NCI-H1436 (cell line): ENCODE measurements at regions not wholly inside any gene's neighbourhood (a gene's known extent, or its start where the extent isn't known, plus 50 kb on each side); places are given as distances from the start of the nearest gene placed in this dataset.
A peak's percentile ranks its signal among the peaks of the same experiment; 100 is the strongest.
"Not testable (repeated sequence)": the region's sequence is repeated elsewhere in the genome, so short reads cannot be mapped to it uniquely, and the experiment has no call there.

Experiments used
- DNase-seq: peaks from one replicate; lab custom pipeline; 2025; lab: John Stamatoyannopoulos, UW

DNA sequence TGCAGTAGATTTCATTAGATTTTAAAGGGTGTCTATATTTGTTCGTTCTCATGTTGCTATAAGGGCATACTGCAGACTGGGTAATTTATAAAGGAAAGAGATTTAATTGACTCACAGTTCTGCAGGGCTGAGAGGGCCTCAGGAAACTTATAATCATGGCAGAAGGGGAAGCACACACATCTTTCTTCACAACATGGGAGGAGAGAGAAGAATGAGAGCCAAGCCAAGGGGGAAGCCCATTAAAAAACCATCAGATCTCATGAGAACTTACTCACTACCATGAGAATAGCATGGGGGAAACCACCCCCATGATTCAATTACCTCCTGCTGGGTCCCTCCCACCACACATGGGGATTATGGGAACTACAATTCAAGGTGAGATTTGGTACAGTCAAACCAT, 99.5 kb upstream of the TCF21 start:
- DNase-seq = not testable (repeated sequence)

DNA sequence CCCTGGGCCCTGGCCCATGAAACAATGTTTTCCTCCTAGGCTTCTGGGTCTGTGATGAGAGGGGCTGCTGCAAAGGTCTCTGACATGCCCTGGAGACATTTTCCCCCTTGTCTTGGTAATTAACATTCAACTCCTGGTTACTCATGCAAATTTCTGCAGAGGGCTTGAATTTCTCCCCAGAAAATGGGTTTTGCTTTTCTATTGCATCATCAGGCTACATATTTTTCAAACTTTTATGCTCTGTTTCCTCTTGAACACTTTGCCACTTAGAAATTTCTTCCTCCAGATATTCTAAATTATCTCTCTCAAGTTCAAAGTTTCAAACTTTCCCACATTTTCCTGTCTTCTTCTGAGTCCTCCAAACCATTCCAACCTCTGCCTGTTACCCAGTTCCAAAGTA, 98.2 kb upstream of the TCF21 start:
- DNase-seq = not testable (repeated sequence)

DNA sequence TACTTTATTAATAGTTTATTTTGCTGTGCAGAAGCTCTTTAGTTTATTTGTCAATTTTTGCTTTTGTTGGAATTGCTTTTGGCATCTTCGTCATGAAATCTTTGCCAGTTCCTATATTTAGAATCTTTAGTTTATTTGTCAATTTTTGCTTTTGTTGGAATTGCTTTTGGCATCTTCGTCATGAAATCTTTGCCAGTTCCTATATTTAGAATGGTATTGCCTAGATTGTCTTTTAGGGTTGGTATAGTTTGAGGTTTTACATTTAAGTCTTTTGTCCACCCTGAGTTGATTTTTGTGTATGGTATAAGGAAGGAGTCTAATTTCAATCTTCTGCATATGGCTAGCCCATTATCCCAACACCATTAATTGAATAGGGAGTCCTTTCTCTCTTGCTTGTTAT, 93.9 kb upstream of the TCF21 start:
- not testable (repeated sequence) for DNase-seq

DNA sequence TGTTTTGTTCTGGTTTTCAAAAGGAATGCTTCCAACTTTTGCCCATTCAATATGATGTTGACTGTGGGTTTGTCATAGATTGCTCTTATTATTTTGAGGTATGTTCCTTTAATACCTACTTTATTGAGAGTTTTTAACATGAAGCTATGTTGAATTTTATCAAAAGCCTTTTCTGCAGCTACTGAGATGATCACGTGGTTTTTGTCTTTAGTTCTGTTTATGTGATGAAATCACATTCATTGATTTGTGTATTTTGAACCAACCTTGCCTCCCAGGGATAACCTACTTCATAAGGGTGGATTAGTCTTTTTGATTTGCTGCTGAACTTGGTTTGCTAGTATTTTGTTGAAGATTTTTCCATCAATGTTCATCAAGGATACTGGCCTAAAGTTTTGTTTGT, 92.7 kb upstream of the TCF21 start:
- DNase-seq = no peak

DNA sequence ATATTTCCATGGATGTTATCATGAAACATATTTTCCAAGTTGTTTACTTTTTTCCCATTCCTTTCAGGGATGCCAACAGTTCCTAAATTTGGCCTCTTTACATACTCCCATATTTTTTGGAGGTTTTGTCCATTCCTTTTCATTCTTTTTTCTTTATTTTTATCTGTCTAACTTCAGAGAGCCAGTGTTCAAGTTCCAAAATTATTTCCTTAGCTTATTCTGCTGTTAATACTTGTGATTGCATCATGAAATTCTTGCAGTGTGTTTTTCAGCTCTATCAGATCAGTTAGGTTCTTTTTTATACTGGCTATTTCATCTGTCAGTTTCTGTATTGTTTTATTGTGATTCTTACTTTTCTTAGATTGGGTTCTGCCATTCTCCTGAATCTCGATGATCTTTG, 89.9 kb upstream of the TCF21 start:
- no peak for DNase-seq

DNA sequence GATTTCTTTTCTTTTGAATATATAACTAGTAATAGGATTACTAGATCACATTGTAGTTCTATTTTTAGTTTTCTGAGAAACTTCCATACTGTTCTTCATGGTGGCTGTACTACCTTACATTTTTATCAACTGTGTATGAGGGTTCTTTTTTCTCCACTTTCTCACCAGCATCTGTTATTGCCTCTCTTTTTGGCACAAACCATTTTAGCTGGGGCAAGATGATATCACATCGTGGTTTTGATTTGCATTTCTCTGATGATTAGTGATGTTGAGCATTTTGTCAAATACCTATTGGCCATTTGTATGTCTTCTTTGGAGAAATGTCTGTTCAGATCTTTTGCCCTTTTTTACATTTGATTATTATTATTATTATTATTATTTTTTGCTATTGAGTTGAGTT, 86.1 kb upstream of the TCF21 start:
- no peak for DNase-seq

DNA sequence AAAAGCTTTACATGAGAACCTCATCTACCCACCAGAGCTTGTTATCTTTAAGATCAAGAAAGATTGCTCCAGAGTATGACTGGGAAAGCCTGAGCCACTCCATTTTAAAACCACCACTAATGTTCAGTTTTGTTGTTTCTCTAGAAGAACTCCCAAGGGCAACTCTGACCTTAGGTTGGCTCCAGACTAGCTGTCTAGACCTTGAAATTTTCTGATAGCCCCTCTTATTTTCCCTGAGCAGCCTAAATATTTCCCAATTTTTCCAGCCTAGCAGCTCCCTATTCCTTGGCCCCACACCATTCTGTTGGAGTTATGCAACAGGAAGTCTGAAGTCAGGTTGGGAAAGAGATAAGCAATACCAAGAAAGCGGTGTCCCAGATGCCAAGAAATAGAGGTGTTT, 84.6 kb upstream of the TCF21 start:
- DNase-seq = no peak

DNA sequence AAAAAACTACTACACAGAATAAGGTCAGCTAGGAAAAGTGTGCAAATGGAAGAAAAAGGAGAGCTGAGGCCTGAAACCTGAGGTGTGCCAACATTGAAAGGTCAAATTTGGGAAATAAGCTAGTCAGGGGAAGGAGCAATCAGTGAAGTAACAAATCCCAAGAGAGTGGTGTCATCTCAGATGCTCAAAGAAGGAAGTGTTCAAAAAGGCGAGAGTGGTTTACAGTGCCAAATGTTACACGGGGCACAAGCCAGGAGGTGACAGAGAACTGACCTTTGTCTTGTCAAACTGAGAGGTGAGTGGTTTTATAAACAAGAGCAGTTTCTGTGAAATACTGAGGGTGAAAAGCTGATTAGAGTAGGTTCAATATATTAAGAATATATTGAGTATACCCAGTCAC, 83.0 kb upstream of the TCF21 start:
- DNase-seq = no peak

DNA sequence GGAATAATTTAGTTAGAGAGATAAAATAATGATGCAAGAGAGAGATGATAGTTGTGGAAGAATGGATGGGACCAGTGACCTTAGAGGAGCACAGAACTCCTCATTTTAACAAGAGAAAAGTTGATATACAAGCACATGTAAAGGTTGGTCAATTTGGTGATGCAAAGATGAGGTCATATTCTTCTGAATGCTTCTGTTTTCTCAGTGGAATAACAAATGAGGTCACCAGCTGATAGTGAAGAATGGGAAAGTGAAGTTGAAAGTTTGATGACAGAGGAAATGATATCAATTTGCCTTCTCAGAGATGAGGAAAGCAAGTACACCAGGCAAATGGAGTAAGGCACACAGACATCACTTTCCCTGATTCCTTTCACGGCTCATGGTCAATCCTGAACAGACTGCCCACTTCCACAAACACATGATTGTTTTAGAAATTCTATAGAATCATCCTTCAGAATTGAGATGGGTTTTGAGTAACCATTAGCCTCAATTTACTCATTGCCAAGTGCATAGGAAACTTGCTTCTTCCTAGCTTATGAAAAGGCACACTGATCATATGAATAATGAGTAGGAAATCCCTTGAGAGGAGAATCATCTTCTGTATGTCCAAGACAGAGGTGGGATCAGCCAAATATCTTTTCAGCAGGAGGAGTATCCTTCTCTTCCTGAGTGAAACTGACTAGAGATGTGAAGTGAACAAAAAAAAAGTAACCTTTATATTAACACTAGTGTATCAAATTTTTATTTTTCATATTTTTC, 82.4 kb upstream of the TCF21 start:
- DNase-seq = no peak

DNA sequence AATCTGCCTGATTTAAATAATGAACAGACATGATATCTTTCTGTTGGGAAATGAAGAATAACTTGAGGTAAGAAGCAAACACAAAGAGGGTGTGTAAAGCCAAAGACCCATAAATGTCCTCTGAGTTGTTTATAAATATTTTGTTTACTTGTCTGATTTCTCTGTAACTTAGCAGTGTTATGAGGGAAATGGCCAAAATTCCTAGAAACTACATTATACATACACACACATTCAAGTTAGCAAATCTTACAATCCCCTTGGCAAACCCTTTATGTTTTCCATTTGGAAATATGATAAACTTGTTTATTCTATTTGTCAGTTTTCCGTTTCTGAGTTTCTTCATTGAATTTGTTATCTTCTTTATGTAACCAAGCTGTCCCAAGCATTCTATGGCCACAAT, 81.4 kb upstream of the TCF21 start:
- DNase-seq = no peak

DNA sequence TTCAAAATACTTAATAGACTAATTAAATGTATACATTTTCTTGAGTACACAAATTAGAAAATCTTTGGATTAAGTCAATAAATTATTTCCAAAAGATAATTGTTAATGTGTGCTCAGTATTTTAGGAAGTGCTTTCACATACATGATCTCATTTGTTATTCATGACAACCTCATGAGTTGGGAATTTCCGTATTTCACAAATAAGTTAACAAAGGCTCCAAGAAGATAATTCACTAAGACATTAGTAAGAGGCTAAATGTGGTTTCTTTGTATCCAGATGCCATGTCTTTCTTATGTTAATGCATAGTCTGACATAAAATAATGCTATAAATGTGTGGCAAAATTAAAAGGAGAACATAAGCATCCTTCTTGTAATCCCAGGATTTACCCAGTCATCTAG, 79.5 kb upstream of the TCF21 start:
- DNase-seq = no peak

DNA sequence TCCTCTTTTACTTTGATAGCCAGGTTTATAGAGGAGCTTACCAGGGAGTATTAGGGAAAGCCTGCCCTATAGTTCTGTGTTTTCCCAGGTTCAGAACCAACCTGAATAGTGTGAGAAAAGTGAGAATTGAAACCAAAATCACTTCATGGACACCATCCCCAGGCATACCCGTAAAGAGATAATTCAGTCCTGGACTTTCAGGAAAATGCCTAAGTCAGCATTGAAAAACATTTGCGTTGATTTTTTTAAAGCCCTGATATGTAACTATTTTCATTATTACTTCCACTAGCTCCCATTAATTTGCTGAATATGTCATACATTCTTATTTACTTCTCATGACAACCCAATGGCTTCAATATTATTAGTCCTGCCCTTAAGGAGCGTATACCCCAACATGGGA, 77.4 kb upstream of the TCF21 start:
- DNase-seq = no peak

DNA sequence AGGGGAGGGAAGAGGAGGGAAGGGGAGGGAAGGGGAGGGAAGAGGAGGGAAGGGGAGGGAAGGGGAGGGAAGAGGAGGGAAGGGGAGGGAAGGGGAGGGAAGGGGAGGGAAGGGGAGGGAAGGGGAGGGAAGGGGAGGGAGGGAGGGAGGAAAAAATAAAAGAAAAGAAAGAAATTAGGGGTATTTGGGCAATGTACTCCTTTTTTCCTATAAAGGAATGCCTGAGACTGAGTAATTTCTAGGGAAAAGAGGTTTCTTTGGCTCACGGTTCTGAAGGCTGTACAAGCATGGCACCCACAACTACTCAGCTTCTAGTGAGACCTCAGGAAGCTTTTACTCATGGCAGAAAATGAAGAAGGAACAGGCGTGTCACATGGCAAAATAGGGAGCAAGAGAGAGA, 76.5 kb upstream of the TCF21 start:
- not testable (repeated sequence) for DNase-seq

DNA sequence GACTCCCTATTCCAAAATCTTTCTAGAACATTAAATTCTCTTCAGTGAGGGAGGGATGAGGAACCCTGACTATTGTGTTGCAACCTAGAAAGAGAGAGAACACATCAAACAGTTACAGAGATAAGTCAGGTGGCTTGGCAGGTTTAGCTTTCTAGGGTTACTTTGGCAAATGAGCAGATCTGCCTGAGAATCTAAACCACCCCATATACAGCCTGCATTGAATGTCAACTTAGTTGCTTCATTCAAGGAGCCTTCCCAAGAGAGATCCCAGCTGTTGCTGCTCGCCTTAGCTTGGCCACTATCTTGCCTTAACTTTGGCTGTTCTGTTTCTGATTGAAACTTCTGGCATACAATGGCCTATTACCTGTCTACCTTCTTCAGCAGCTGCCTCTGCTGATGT, 74.7 kb upstream of the TCF21 start:
- DNase-seq = no peak

DNA sequence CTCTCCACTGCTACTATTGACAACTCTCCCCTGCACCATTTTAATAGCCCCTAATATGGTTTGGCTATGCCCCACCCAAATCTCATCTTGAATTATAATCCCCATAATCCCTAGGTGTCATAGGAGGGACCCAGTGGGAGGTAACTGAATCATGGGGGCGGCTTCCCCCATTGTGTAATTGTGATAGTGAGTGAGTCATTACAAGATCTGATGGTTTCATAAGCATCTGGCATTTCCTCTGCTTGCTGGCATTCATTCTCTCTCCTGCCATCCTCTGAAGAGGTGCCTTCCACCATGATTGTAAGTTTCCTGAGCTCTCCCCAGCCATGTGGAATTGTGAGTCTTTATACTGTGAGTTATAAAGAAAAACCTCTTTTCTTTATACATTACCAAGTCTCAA, 74.1 kb upstream of the TCF21 start:
- DNase-seq = no peak

DNA sequence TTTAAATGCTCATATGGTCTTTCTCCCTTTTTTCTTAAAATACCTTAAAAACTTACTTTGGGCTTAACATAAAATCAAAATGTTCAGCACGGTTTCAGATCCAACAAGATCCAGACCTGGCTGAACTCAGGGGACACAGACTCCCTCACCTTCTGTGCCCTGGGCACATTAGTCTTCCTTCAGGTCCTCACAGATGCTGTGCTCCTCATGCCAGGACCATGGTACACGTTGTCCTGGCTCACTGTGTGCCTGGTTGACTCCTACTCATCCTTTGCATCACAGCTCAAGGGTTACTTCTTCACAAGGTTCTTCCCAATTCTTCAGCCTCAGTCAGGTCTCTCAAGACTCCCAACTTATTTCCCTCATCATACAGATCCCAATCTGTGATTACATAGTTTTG, 73.6 kb upstream of the TCF21 start:
- DNase-seq = no peak

DNA sequence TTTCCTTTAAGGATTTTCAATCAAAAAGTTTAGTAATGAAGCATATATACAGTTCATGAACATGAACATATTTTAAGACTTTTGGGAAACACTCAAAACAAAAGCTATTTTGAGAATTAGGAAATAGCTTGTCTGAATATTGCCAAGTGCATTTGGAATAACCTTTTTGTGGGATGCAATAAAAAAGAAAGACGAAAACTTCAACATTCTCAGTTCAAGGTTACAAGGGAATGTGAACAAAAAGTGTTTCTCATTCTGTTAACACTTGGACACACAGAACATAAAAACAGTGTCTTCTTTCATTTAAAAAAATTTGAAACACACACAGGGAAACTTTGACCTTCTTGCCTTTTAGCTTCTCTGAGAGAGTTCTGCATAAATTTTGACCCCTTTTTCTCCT, 72.7 kb upstream of the TCF21 start:
- no peak for DNase-seq

DNA sequence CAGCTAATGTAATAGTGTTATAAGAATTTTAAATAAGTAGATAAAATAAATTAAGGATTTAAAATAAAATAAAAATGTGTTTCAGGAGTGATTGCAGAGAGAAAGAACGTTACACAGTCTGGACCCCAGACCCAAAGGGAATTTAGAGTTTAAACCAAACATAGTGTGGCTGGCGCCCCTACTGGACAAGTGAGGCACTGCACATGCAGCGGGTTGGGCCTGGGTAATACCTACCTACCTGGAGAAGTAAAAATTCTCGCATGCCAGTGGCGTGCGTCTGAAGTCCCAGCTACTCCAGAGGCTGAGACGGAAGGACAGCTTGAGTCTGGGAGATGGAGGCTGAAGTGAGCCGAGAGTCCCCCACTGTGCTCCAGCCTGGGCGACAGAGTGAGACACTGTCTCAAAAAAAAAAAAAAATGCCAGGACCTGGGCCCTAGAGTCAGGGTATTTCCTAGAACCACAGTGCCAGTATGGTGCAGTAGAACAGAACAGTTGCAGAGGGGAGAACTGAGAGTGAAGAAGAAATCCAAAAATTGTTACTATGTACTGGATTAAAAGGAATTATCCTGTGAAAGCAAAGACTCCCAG, 71.4 kb upstream of the TCF21 start:
- DNase-seq = peak; percentile 1

DNA sequence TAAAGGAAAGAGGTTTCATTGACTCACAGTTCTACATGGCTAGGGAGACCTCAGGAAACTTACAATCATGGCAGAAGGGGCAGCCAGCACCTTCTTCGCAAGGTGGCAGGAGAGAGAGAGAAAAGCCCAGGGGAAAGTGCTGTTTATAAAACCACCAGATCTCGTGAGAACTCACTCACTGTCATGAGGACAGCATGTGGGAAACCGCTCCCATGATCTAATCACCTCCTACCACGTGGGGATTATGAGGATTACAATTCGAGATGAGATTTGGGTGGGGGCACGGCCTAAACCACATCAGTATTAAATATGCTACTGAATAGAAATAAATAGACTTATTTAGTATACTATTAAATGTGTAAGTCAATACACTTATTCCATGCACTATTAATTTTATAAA, 70.6 kb upstream of the TCF21 start:
- no peak for DNase-seq

DNA sequence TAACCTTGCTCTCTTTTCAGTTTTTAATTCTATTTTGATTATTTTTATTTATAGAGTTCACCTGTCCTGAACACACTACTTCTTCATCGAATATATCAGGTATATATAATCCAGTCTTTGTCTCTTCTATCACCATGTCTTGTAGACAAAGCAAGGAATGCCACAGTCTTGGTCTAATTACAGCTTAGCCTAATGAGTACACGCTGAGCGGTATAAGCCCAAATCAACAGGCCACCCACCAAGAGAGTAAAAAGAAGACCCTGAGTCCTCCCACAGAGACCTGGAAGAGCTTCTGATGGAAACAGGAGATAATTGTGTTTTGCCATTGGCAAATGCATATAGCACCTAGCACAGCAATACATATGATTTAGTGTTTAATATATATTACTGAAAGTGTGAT, 68.7 kb upstream of the TCF21 start:
- DNase-seq = no peak

DNA sequence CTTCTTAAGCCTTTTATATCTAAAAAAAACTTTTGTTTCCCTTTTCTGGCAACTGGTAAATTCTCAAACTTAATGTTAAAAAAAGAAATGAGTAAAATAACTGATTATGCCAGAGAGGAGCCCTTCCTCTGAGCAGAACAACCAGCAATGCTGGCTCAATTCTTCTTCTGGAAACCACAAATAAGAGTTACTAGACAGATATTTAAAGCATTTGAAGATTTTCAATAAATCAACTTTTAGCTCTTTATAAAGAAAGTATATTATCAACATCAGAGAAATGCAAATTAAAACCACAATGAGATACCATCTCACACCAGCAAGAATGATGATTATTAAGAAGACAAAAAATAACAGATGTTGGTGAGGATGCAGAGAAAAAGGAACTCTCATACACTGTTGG, 61.1 kb upstream of the TCF21 start:
- no peak for DNase-seq

DNA sequence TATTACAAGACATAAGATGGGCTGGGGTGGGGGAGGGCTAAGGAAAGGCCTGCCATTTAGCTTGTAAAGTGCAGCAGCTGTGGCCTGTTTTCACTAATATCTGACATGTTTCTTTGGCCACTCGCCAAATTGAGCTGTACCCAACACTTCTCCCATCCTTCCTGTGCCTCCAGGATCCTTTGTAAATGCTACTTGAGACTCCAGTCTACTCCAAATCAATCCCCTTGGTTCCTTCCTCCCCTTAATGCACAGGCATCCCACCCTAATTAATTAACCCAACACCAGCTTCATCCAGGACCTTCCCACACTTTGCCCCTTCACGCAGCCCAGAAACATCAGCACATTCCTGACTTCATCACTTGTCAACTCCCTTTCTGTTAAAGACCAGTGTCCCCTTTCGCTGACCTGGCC, 55.0 kb upstream of the TCF21 start:
- no peak for DNase-seq

DNA sequence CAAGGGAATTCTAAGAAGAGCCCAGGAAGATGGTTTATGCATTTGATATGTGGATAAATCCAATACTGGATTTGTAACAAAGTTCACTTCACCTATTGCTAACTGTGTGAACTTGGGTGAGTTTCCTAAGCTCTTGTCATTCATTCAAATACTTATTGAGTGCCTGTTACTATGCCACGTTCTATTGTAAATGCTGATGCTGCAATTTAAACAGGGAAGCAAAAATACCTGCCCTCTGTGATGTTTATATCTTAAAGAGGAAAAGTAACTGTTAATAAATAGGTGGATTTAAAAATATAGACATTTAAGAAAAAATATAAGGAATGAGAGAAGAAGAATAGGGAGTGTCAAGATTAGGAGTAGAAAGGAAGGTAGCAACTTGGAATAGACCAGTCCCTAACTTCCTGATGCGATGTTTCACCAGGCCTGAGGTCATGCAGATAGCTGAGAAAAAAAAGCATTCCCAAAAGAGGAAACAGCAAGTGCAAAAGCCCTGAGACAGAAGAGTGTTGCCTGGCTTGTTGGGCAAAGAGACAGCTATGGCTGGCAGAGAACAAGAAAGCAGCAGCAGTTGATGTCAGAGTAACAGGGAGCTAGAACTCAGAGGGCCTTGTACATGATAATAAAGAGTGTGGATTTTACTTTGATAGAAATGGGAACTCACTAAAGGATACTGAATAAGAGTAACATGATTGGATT, 54.3 kb upstream of the TCF21 start:
- no peak for DNase-seq

DNA sequence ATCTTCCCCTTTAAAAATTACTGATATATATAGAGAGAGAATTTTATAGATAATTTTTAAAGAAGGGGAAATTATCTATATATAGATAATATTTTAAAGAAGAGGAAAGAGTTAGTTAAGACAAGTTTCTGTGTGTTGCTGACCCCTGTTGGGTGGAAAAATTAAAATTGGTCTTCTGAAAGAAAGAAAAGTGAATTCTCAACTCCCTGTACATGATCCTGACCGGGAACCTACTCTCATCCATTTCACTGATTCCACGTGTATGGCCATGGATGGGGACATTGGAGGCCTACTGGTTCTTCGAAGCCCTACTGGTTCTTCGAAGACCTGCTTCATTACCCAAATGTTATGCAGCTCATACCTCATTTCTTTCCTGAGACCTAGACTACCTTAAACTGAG, 53.0 kb upstream of the TCF21 start:
- no peak for DNase-seq
